ENCODE measurements at regions not wholly inside any gene's neighbourhood (a gene's known extent, or its start where the extent isn't known, plus 50 kb on each side); places are given as distances from the start of the nearest gene placed in this dataset.

DNA sequence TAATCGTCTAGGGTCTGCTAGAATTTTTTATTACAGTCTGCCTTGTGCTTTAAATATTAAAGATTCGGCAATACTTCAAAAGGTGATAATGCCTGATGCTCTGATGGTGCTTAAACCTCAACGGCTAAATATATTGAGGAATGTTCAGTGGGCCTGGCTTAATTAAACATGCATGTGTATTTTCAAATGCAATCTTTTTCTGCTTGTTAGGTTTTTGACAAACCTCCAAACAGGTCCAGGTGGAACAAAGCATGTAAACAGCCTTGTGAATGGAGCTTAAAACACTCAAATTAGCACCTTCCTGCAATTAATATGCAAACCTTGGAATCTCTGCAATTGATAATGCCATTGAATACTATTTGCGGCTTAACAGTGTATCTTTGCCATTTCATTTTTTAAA is 334.9 kb downstream of the BARHL2 start:
- POLR2A ChIA-PET: no interaction called here
- no peak for TF ChIP-seq ZNF282 (IDR thresholded peaks at IDR 0.05; ENCODE audit: partially characterized antibody)
- no peak for TF ChIP-seq NCOR1 (IDR thresholded peaks at IDR 0.05; ENCODE audit: borderline replicate concordance, low read length)
- no peak for TF ChIP-seq RERE (CRISPR knock-in tag; IDR thresholded peaks at IDR 0.05; ENCODE audit: low read depth)
- TF ChIP-seq ZNF549 (CRISPR knock-in tag; IDR thresholded peaks at IDR 0.05): no peak
- TF ChIP-seq MTA3 (CRISPR knock-in tag; IDR thresholded peaks at IDR 0.05): no peak
- TF ChIP-seq CBX1 (IDR thresholded peaks at IDR 0.05; ENCODE audit: low read depth): no peak
- no peak for TF ChIP-seq ATF1 (CRISPR knock-in tag; IDR thresholded peaks at IDR 0.05)
- TF ChIP-seq, protein P1, sequence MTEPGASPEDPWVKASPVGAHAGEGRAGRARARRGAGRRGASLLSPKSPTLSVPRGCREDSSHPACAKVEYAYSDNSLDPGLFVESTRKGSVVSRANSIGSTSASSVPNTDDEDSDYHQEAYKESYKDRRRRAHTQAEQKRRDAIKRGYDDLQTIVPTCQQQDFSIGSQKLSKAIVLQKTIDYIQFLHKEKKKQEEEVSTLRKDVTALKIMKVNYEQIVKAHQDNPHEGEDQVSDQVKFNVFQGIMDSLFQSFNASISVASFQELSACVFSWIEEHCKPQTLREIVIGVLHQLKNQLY (CRISPR knock-in tag; IDR thresholded peaks at IDR 0.05): no peak
- no peak for TF ChIP-seq ZNF546 (CRISPR knock-in tag; conservative IDR thresholded peaks at IDR 0.05)
- no peak for TF ChIP-seq SNAI1 (CRISPR knock-in tag; IDR thresholded peaks at IDR 0.05; ENCODE audit: borderline replicate concordance)
- TF ChIP-seq TEAD2 (CRISPR knock-in tag; IDR thresholded peaks at IDR 0.05): no peak
- no peak for TF ChIP-seq PRPF4 (IDR thresholded peaks at IDR 0.05; ENCODE audit: low read depth, low read length, poor library complexity, severe bottlenecking)
- no peak for TF ChIP-seq FOXO1 (CRISPR knock-in tag; IDR thresholded peaks at IDR 0.05)
- no peak for TF ChIP-seq ZNF430 (CRISPR knock-in tag; IDR thresholded peaks at IDR 0.05)
- TF ChIP-seq ZMYM3 (CRISPR knock-in tag; IDR thresholded peaks at IDR 0.05): no peak
- no peak for TF ChIP-seq GPN1 (CRISPR knock-in tag; IDR thresholded peaks at IDR 0.05; ENCODE audit: borderline replicate concordance)
- TF ChIP-seq, protein P2, sequence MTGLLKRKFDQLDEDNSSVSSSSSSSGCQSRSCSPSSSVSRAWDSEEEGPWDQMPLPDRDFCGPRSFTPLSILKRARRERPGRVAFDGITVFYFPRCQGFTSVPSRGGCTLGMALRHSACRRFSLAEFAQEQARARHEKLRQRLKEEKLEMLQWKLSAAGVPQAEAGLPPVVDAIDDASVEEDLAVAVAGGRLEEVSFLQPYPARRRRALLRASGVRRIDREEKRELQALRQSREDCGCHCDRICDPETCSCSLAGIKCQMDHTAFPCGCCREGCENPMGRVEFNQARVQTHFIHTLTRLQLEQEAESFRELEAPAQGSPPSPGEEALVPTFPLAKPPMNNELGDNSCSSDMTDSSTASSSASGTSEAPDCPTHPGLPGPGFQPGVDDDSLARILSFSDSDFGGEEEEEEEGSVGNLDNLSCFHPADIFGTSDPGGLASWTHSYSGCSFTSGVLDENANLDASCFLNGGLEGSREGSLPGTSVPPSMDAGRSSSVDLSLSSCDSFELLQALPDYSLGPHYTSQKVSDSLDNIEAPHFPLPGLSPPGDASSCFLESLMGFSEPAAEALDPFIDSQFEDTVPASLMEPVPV (CRISPR knock-in tag; IDR thresholded peaks at IDR 0.05): no peak
- no peak for TF ChIP-seq IRF2 (CRISPR knock-in tag; IDR thresholded peaks at IDR 0.05)
- 20% methylated on average over 4 of the region's 4 CpGs for WGBS (ENCODE audit: low lambda C conversion rate)
- Histone ChIP-seq H3K9ac (ENCODE audit: insufficient read depth, low read depth, low read length) (no peak overlapping the region), H3K36me3 (replicated peaks in 1 of 2; ENCODE audit: control insufficient read depth in 1 of 2, insufficient read depth in 2 of 2, low read length in 2 of 2) (no peaks in the 10 kb centered on the region), H3K27ac (ENCODE audit: extremely low read length, insufficient read depth, low read length) (no peak overlapping the region), H3K79me2 (ENCODE audit: insufficient read depth, low read length) (no peaks in the 10 kb centered on the region), H2AFZ (ENCODE audit: low read length) (no peak overlapping the region), H3K27me3 (ENCODE audit: control insufficient read depth in 1 of 2, insufficient read depth in 2 of 2, low read length in 2 of 2) (no peaks in the 10 kb centered on the region), H3K9me3 (ENCODE audit: low read length) (no peaks in the 10 kb centered on the region), H3K4me3 (replicated peaks in 1 of 3; ENCODE audit: insufficient read depth in 1 of 3, low read depth in 2 of 3, low read length in 3 of 3) (no peak overlapping the region), H3K4me1 (ENCODE audit: insufficient read depth, low read length) (no peaks in the 10 kb centered on the region), H4K20me1 (ENCODE audit: insufficient read depth, low read length) (no peaks in the 10 kb centered on the region), H3K4me2 (ENCODE audit: low read depth, low read length) (no peak overlapping the region)
- in situ Hi-C loops (cut with HindIII; ENCODE audit: extremely low pct_ligation_motif_present, low pct_unique_long_range_greater_than_20kb) (no loop called here), intact Hi-C loops (cut with micrococcal nuclease; ENCODE audit: unreplicated experiment) (no loop called here)
- CTCF ChIA-PET (ENCODE audit: low intra/inter-chr PET ratio, low total read pairs): no interaction called here
- FAIRE-seq (no peak), DNase-seq (ENCODE audit: low spot score) (no peak), ATAC-seq (no peak)
- BruUV-seq (replicated peaks): no TSS peak

Data from HepG2 (cell line).